GM23338 (cell line): ENCODE measurements at regions not wholly inside any gene's neighbourhood (a gene's known extent, or its start where the extent isn't known, plus 50 kb on each side); places are given as distances from the start of the nearest gene placed in this dataset.

Source experiments
- ATAC-seq: fragments of 200-7000 bp; cut with Tn5 transposase; 3 replicates; pipeline ENCODE4 v1.9.1; 2020
- DNase-seq: peaks from one replicate; pipeline ENCODE4 v3.0.0-alpha.2; 2015; ENCODE audit warnings: low spot score
- H2AFZ ChIP-seq: fragments of 200-600 bp; sonication (generic); 2 replicates; pipeline ENCODE4 v1.8.0; 2016; ENCODE audit warnings: antibody characterized with exemption, mild to moderate bottlenecking, moderate library complexity
- H3F3A ChIP-seq: fragments of 200-600 bp; sonication (generic); replicated peaks from 2 replicates; pipeline ENCODE4 v1.8.0; 2017; ENCODE audit warnings: antibody characterized with exemption, mixed run types, low read depth
- H3K27ac ChIP-seq: fragments of 200-600 bp; sonication (generic); 2 replicates; pipeline ENCODE4 v1.6.1; 2016; ENCODE audit warnings: low read depth
- H3K27me3 ChIP-seq: fragments of 200-600 bp; sonication (generic); 2 replicates; pipeline ENCODE4 v1.8.0; 2016; ENCODE audit warnings: mild to moderate bottlenecking, mixed run types, moderate library complexity; ENCODE audit not compliant: insufficient read depth
- H3K36me3 ChIP-seq: fragments of 200-600 bp; sonication (generic); 2 replicates; pipeline ENCODE4 v1.8.0; 2016; ENCODE audit warnings: mild to moderate bottlenecking; ENCODE audit not compliant: insufficient read depth
- H3K4me1 ChIP-seq: fragments of 200-600 bp; sonication (generic); 2 replicates; pipeline ENCODE4 v1.8.0; 2016; ENCODE audit warnings: mild to moderate bottlenecking, moderate library complexity; ENCODE audit not compliant: insufficient read depth
- H3K4me2 ChIP-seq: fragments of 200-600 bp; sonication (generic); 2 replicates; pipeline ENCODE4 v1.7.1; 2017; ENCODE audit warnings: mixed run types
- H3K4me3 ChIP-seq: fragments of 200-600 bp; sonication (generic); 2 replicates; pipeline ENCODE4 v1.6.1; 2016; ENCODE audit warnings: mixed run types
- H3K79me2 ChIP-seq: fragments of 200-600 bp; sonication (generic); replicated peaks from 2 replicates; pipeline ENCODE4 v1.8.0; 2017; ENCODE audit warnings: mild to moderate bottlenecking; ENCODE audit not compliant: insufficient read depth
- H3K9me2 ChIP-seq: fragments of 200-600 bp; sonication (generic); 2 replicates; pipeline ENCODE4 v1.8.0; 2017; ENCODE audit not compliant: insufficient read depth
- H4K20me1 ChIP-seq: fragments of 200-600 bp; sonication (generic); replicated peaks from 2 replicates; pipeline ENCODE4 v1.8.0; 2017; ENCODE audit warnings: mild to moderate bottlenecking; ENCODE audit not compliant: insufficient read depth
- H3K27ac Mint-ChIP-seq: 2 replicates; pipeline ENCODE4 v1.8.0; 2020; ENCODE audit warnings: inconsistent platforms, mild to moderate bottlenecking, moderate library complexity, mixed read lengths
- H3K27me3 Mint-ChIP-seq: 3 replicates; pipeline ENCODE4 v1.8.0; 2022; ENCODE audit warnings: low read depth, mild to moderate bottlenecking, moderate library complexity, mixed read lengths, inconsistent platforms; ENCODE audit not compliant: insufficient read depth, poor library complexity
- H3K36me3 Mint-ChIP-seq: 3 replicates; pipeline ENCODE4 v1.8.0; 2021; ENCODE audit warnings: low read depth, mild to moderate bottlenecking, inconsistent platforms, moderate library complexity, mixed read lengths
- H3K4me1 Mint-ChIP-seq: 3 replicates; pipeline ENCODE4 v1.8.0; 2020; ENCODE audit warnings: mild to moderate bottlenecking, inconsistent platforms, mixed read lengths
- H3K4me3 Mint-ChIP-seq: 3 replicates; pipeline ENCODE4 v1.8.0; 2021; ENCODE audit warnings: moderate library complexity, mild to moderate bottlenecking, inconsistent platforms, mixed read lengths
- H3K9me3 Mint-ChIP-seq: 3 replicates; pipeline ENCODE4 v1.8.0; 2020; ENCODE audit warnings: moderate library complexity, mild to moderate bottlenecking, inconsistent platforms, mixed read lengths
- CREB1 ChIP-seq: fragments of 250-450 bp; sonication (Bioruptor Pico); IDR thresholded peaks from 2 replicates; pipeline ENCODE4 v1.5.0; 2020; ENCODE audit warnings: low read depth, mild to moderate bottlenecking, moderate library complexity
- NANOG ChIP-seq: IDR thresholded peaks from 2 replicates; pipeline ENCODE4 v1.6.1; 2016; ENCODE audit warnings: antibody characterized with exemption, borderline replicate concordance
- STAT1 ChIP-seq: IDR thresholded peaks from one replicate; pipeline ENCODE4 v1.6.1; 2016; ENCODE audit warnings: antibody characterized with exemption; ENCODE audit not compliant: unreplicated experiment
- ZNF114 ChIP-seq: fragments of 250-450 bp; sonication (Bioruptor Pico); IDR thresholded peaks from 2 replicates; pipeline ENCODE4 v1.5.0; 2020; ENCODE audit warnings: mild to moderate bottlenecking, moderate library complexity
- ZNF331 ChIP-seq: fragments of 250-450 bp; sonication (Bioruptor Pico); IDR thresholded peaks from 2 replicates; pipeline ENCODE4 v1.5.0; 2020; ENCODE audit warnings: low read depth, mild to moderate bottlenecking, moderate library complexity
- TF ChIP-seq, protein P1 (sequence below): fragments of 250-450 bp; sonication (Bioruptor Pico); IDR thresholded peaks from 2 replicates; pipeline ENCODE4 v1.5.0; 2020; ENCODE audit warnings: mild to moderate bottlenecking, moderate library complexity
- TF ChIP-seq, protein P2 (sequence below): IDR thresholded peaks from 2 replicates; pipeline ENCODE4 v1.6.1; 2016; ENCODE audit warnings: antibody characterized with exemption

DNA sequence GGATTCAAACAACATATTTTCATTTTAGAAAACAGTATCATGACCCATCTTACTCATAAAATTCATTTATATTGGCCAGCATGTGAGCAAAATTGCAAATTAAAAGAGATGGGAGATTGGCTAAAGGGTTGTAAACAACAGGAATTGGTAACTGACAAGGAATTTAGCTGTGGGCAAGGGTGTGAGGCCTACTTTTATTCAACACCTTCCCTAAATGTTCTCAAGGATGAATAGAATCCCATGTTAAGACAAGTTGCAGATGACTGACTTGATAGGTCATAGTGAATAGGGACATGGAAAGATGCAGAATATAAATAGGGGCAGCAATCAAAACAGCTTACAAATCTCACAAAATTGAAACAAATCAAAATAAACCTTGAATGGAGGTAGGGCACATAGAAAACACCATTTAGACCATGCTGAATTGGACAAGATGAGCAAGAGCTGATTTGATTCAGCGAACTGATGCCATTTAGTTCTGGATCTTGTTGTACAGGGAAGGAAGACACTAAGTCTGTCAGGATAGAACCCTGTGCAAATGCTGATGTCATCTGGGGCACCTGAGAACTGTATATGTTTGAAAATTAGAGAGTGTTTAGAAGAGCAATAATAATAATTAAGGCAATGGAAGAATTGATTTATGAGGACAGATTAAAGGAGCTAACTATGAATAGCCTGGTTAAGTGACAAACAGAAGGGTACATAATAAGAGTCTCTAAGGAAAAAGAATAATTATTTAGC is 509.7 kb downstream of the ZEB2 start:
- Histone ChIP-seq H3K4me3 (no peak overlapping the region), H3K9me2 (no peaks in the 10 kb centered on the region), H4K20me1 (no peaks in the 10 kb centered on the region), H3F3A (no peaks in the 10 kb centered on the region), H3K27me3 (no peaks in the 10 kb centered on the region), H3K36me3 (no peaks in the 10 kb centered on the region), H3K4me1 (no peaks in the 10 kb centered on the region), H3K79me2 (no peaks in the 10 kb centered on the region), H2AFZ (no peak overlapping the region), H3K27ac (no peak overlapping the region), H3K4me2 (no peak overlapping the region)
- H3K4me3 Mint-ChIP-seq, result no peak overlapping the region
- H3K27me3 Mint-ChIP-seq, result no peaks in the 10 kb centered on the region
- DNase-seq (no peak), ATAC-seq (no peak)
- H3K9me3 Mint-ChIP-seq, result no peaks in the 10 kb centered on the region
- no peaks in the 10 kb centered on the region for H3K4me1 Mint-ChIP-seq
- TF ChIP-seq, protein P1, sequence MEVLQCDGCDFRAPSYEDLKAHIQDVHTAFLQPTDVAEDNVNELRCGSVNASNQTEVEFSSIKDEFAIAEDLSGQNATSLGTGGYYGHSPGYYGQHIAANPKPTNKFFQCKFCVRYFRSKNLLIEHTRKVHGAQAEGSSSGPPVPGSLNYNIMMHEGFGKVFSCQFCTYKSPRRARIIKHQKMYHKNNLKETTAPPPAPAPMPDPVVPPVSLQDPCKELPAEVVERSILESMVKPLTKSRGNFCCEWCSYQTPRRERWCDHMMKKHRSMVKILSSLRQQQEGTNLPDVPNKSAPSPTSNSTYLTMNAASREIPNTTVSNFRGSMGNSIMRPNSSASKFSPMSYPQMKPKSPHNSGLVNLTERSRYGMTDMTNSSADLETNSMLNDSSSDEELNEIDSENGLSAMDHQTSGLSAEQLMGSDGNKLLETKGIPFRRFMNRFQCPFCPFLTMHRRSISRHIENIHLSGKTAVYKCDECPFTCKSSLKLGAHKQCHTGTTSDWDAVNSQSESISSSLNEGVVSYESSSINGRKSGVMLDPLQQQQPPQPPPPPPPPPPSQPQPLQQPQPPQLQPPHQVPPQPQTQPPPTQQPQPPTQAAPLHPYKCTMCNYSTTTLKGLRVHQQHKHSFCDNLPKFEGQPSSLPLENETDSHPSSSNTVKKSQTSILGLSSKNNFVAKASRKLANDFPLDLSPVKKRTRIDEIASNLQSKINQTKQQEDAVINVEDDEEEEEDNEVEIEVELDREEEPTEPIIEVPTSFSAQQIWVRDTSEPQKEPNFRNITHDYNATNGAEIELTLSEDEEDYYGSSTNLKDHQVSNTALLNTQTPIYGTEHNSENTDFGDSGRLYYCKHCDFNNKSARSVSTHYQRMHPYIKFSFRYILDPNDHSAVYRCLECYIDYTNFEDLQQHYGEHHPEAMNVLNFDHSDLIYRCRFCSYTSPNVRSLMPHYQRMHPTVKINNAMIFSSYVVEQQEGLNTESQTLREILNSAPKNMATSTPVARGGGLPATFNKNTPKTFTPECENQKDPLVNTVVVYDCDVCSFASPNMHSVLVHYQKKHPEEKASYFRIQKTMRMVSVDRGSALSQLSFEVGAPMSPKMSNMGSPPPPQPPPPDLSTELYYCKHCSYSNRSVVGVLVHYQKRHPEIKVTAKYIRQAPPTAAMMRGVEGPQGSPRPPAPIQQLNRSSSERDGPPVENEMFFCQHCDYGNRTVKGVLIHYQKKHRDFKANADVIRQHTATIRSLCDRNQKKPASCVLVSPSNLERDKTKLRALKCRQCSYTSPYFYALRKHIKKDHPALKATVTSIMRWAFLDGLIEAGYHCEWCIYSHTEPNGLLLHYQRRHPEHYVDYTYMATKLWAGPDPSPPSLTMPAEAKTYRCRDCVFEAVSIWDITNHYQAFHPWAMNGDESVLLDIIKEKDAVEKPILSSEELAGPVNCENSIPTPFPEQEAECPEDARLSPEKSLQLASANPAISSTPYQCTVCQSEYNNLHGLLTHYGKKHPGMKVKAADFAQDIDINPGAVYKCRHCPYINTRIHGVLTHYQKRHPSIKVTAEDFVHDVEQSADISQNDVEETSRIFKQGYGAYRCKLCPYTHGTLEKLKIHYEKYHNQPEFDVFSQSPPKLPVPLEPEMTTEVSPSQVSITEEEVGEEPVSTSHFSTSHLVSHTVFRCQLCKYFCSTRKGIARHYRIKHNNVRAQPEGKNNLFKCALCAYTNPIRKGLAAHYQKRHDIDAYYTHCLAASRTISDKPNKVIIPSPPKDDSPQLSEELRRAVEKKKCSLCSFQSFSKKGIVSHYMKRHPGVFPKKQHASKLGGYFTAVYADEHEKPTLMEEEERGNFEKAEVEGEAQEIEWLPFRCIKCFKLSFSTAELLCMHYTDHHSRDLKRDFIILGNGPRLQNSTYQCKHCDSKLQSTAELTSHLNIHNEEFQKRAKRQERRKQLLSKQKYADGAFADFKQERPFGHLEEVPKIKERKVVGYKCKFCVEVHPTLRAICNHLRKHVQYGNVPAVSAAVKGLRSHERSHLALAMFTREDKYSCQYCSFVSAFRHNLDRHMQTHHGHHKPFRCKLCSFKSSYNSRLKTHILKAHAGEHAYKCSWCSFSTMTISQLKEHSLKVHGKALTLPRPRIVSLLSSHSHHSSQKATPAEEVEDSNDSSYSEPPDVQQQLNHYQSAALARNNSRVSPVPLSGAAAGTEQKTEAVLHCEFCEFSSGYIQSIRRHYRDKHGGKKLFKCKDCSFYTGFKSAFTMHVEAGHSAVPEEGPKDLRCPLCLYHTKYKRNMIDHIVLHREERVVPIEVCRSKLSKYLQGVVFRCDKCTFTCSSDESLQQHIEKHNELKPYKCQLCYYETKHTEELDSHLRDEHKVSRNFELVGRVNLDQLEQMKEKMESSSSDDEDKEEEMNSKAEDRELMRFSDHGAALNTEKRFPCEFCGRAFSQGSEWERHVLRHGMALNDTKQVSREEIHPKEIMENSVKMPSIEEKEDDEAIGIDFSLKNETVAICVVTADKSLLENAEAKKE (CRISPR knock-in tag), result no peak
- TF ChIP-seq ZNF331 (CRISPR knock-in tag), result no peak
- no peak for TF ChIP-seq STAT1
- TF ChIP-seq, protein P2, sequence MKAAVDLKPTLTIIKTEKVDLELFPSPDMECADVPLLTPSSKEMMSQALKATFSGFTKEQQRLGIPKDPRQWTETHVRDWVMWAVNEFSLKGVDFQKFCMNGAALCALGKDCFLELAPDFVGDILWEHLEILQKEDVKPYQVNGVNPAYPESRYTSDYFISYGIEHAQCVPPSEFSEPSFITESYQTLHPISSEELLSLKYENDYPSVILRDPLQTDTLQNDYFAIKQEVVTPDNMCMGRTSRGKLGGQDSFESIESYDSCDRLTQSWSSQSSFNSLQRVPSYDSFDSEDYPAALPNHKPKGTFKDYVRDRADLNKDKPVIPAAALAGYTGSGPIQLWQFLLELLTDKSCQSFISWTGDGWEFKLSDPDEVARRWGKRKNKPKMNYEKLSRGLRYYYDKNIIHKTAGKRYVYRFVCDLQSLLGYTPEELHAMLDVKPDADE, result no peak
- TF ChIP-seq CREB1, result no peak
- TF ChIP-seq NANOG, result no peak
- no peak for TF ChIP-seq ZNF114 (CRISPR knock-in tag)
- no peaks in the 10 kb centered on the region for H3K36me3 Mint-ChIP-seq
- H3K27ac Mint-ChIP-seq, result no peak overlapping the region
